ENCODE measurements at regions not wholly inside any gene's neighbourhood (a gene's known extent, or its start where the extent isn't known, plus 50 kb on each side); places are given as distances from the start of the nearest gene placed in this dataset.

DNA sequence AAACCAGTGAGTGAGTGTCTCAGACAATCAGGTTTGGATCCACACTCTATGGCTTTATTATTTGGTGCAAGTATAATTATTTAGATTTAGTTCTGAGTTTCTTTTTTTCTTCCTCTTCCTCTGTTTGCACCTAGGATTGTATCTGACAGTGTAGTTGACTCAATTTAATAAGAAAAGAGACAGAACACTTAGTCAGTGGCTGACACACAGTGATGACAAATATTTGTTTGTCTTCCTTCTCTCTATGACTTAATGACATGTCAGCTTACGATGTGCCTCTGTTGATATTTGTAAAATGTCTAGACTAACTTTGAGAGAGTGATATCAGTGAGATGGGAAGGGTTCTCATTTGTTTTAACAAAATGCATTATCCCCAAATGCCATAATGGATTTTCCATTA is 129.5 kb upstream of the SLC10A2 start:
- no peaks in the 10 kb centered on the region for H3K9me3 ChIP-seq (ENCODE audit: low read depth)
- H3K27me3 ChIP-seq, result no peaks in the 10 kb centered on the region
- TF ChIP-seq, protein P1, sequence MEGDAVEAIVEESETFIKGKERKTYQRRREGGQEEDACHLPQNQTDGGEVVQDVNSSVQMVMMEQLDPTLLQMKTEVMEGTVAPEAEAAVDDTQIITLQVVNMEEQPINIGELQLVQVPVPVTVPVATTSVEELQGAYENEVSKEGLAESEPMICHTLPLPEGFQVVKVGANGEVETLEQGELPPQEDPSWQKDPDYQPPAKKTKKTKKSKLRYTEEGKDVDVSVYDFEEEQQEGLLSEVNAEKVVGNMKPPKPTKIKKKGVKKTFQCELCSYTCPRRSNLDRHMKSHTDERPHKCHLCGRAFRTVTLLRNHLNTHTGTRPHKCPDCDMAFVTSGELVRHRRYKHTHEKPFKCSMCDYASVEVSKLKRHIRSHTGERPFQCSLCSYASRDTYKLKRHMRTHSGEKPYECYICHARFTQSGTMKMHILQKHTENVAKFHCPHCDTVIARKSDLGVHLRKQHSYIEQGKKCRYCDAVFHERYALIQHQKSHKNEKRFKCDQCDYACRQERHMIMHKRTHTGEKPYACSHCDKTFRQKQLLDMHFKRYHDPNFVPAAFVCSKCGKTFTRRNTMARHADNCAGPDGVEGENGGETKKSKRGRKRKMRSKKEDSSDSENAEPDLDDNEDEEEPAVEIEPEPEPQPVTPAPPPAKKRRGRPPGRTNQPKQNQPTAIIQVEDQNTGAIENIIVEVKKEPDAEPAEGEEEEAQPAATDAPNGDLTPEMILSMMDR (IDR thresholded peaks at IDR 0.05; ENCODE audit: low read depth, low read length), result no peak
- no peaks in the 10 kb centered on the region for H3K36me3 ChIP-seq
- H3K4me1 ChIP-seq (ENCODE audit: low read depth), result peaks cover 7% of the 10 kb centered on the region
- no peak for DNase-seq (ENCODE audit: low read depth in 1 of 2, low spot score in 1 of 2)
- H3K27ac ChIP-seq, result no peak overlapping the region
- H3K4me3 ChIP-seq, result no peak overlapping the region

DNA sequence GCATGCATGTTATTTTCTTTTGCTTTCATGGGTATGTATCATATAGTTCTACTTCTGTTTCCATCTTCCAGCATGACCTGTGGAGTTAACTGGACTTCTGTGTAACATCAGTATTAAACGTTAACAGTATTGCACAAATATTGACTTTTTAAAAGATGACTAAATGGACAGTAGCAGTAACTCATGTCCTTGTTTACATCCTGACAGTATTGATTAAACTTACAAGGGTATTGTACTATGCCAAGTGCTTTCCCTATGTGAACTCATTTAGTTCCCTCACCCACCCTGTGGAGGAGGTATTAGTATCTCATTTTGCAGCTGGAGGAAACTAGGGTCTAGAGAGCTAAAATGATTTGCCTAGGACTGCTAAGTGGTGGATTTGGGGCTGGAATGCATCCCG is 128.7 kb upstream of the SLC10A2 start:
- H3K9me3 ChIP-seq (ENCODE audit: low read depth), result no peaks in the 10 kb centered on the region
- no peak overlapping the region for H3K27ac ChIP-seq
- TF ChIP-seq, protein P1 (IDR thresholded peaks at IDR 0.05; ENCODE audit: low read depth, low read length), result no peak
- no peak overlapping the region for H3K4me3 ChIP-seq
- no peaks in the 10 kb centered on the region for H3K36me3 ChIP-seq
- H3K4me1 ChIP-seq (ENCODE audit: low read depth), result peaks cover 16% of the 10 kb centered on the region
- no peak for DNase-seq (ENCODE audit: low read depth in 1 of 2, low spot score in 1 of 2)
- no peaks in the 10 kb centered on the region for H3K27me3 ChIP-seq

DNA sequence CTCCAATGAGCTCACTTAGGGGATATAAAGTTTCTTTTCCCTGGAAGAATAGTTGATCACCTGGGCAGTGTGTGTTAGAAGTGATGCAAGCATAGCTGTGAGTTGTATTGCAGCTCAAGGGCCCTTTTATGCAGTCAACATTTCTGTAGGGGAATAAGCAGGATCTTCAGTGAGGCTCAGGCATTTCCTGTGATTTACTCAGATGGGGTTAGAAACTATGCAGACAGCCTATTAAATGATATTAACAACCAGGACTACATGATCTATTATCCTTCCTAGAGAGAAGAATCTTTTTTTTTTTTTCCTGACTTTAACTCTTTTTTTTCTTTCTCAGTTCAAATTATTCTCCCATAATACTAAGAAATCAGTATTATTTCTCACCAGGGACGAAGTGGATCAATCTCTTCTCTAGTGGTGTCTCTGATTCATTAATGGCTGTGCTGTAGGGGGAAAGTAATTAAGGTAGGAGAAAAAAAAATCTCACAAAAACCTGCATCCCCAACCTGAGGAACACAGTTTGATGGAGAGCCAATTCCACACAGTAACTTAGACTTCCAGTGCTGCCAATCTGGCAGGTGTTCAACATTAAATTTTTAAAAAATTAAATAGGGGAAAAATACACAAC is 126.4 kb upstream of the SLC10A2 start:
- Histone ChIP-seq H3K9me3 (ENCODE audit: low read depth) (no peaks in the 10 kb centered on the region), H3K36me3 (no peaks in the 10 kb centered on the region), H3K4me1 (ENCODE audit: low read depth) (peaks cover 31% of the 10 kb centered on the region), H3K27ac (no peak overlapping the region), H3K4me3 (no peak overlapping the region), H3K27me3 (no peaks in the 10 kb centered on the region)
- DNase-seq (ENCODE audit: low read depth in 1 of 2, low spot score in 1 of 2), result peak in 1 of 2 donors; percentile 1
- TF ChIP-seq, protein P1 (IDR thresholded peaks at IDR 0.05; ENCODE audit: low read depth, low read length), result no peak

GRCh38 chr13:103190841-103191240 is 124.6 kb upstream of the SLC10A2 start:
- Histone ChIP-seq H3K27me3 (no peaks in the 10 kb centered on the region), H3K9me3 (ENCODE audit: low read depth) (no peaks in the 10 kb centered on the region), H3K4me1 (ENCODE audit: low read depth) (peaks cover 33% of the 10 kb centered on the region), H3K27ac (no peak overlapping the region), H3K4me3 (no peak overlapping the region), H3K36me3 (no peaks in the 10 kb centered on the region)
- TF ChIP-seq, protein P1 (IDR thresholded peaks at IDR 0.05; ENCODE audit: low read depth, low read length), result no peak
- DNase-seq (ENCODE audit: low read depth in 1 of 2, low spot score in 1 of 2), result no peak

GRCh38 chr13:103188713-103189326 is 122.6 kb upstream of the SLC10A2 start:
- DNase-seq (ENCODE audit: low read depth in 1 of 2, low spot score in 1 of 2), result peak; percentile 48 to 61
- H3K27me3 ChIP-seq, result no peaks in the 10 kb centered on the region
- no peak overlapping the region for H3K4me3 ChIP-seq

More at GRCh38 chr13:103188713-103189326, 122.6 kb upstream of the SLC10A2 start:
- TF ChIP-seq, protein P1 (IDR thresholded peaks at IDR 0.05; ENCODE audit: low read depth, low read length), result peak; percentile 62
- Histone ChIP-seq H3K4me1 (ENCODE audit: low read depth) (peaks cover 33% of the 10 kb centered on the region), H3K36me3 (no peaks in the 10 kb centered on the region), H3K9me3 (ENCODE audit: low read depth) (no peaks in the 10 kb centered on the region), H3K27ac (peak overlapping the region; percentile 43)

All from cardiac muscle cell (in vitro differentiated cells and primary cell).